Fibroblast of gingiva (primary cell): ENCODE measurements at regions not wholly inside any gene's neighbourhood (a gene's known extent, or its start where the extent isn't known, plus 50 kb on each side); places are given as distances from the start of the nearest gene placed in this dataset.
A peak's percentile ranks its signal among the peaks of the same experiment; 100 is the strongest.
"Not testable (repeated sequence)": the region's sequence is repeated elsewhere in the genome, so short reads cannot be mapped to it uniquely, and the experiment has no call there.

Experiments used
- DNase-seq: peaks from one replicate; pipeline ENCODE4 v3.0.0-alpha.2; 2011; ENCODE audit warnings: low read depth

- DNase-seq, result no peak
Observed at GRCh38 chr10:118948786-118949185, 80.7 kb upstream of the NANOS1 start.

GRCh38 chr10:118950190-118950680, 79.3 kb upstream of the NANOS1 start:
- no peak for DNase-seq

- DNase-seq, result no peak
Observed at GRCh38 chr10:118950997-118951637, 78.4 kb upstream of the NANOS1 start.

GRCh38 chr10:118952493-118953295, 76.8 kb upstream of the NANOS1 start:
- DNase-seq, result no peak

- peak; percentile 47 for DNase-seq
Observed at GRCh38 chr10:118953598-118954393, 75.7 kb upstream of the NANOS1 start.

GRCh38 chr10:118955531-118955930, 74.0 kb upstream of the NANOS1 start:
- DNase-seq, result no peak

- no peak for DNase-seq
Observed at GRCh38 chr10:118955951-118956801, 73.3 kb upstream of the NANOS1 start.

- DNase-seq, result no peak
Observed at GRCh38 chr10:118956802-118957442, 72.6 kb upstream of the NANOS1 start.

GRCh38 chr10:118957443-118957825, 72.1 kb upstream of the NANOS1 start:
- no peak for DNase-seq

- no peak for DNase-seq
Observed at GRCh38 chr10:118957966-118958365, 71.5 kb upstream of the NANOS1 start.

GRCh38 chr10:118958559-118958958, 71.0 kb upstream of the NANOS1 start:
- no peak for DNase-seq

- peak; percentile 89 for DNase-seq
Observed at GRCh38 chr10:118958984-118959925, 70.3 kb upstream of the NANOS1 start.

GRCh38 chr10:118960157-118961090, 69.1 kb upstream of the NANOS1 start:
- DNase-seq, result peak; percentile 32

GRCh38 chr10:118961436-118961835, 68.1 kb upstream of the NANOS1 start:
- DNase-seq, result no peak

- not testable (repeated sequence) for DNase-seq
Observed at GRCh38 chr10:118962331-118962868, 67.1 kb upstream of the NANOS1 start.

- no peak for DNase-seq
Observed at GRCh38 chr10:118963341-118963740, 66.2 kb upstream of the NANOS1 start.

- DNase-seq, result no peak
Observed at GRCh38 chr10:118963933-118964332, 65.6 kb upstream of the NANOS1 start.

GRCh38 chr10:118964476-118964875, 65.0 kb upstream of the NANOS1 start:
- not testable (repeated sequence) for DNase-seq

GRCh38 chr10:118965096-118965495, 64.4 kb upstream of the NANOS1 start:
- DNase-seq, result no peak
